Endothelial cell (in vitro differentiated cells): ENCODE measurements at regions not wholly inside any gene's neighbourhood (a gene's known extent, or its start where the extent isn't known, plus 50 kb on each side); places are given as distances from the start of the nearest gene placed in this dataset.

Experiments used
- DNase-seq: peaks from one replicate; pipeline ENCODE4 v3.0.0; 2021; ENCODE audit warnings: low spot score
- H3K27ac Mint-ChIP-seq: one replicate; pipeline ENCODE4 v1.8.0; 2021; ENCODE audit warnings: mixed read lengths, inconsistent platforms; ENCODE audit not compliant: unreplicated experiment
- H3K27me3 Mint-ChIP-seq: one replicate; pipeline ENCODE4 v1.8.0; 2021; ENCODE audit warnings: mild to moderate bottlenecking, moderate library complexity, mixed read lengths, inconsistent platforms; ENCODE audit not compliant: unreplicated experiment
- H3K36me3 Mint-ChIP-seq: one replicate; pipeline ENCODE4 v1.8.0; 2021; ENCODE audit warnings: mild to moderate bottlenecking, low read depth, mixed read lengths, inconsistent platforms; ENCODE audit not compliant: unreplicated experiment
- H3K4me1 Mint-ChIP-seq: one replicate; pipeline ENCODE4 v1.8.0; 2021; ENCODE audit warnings: mild to moderate bottlenecking, mixed read lengths, inconsistent platforms; ENCODE audit not compliant: unreplicated experiment
- H3K4me3 Mint-ChIP-seq: one replicate; pipeline ENCODE4 v1.8.0; 2021; ENCODE audit warnings: mild to moderate bottlenecking, mixed read lengths, inconsistent platforms; ENCODE audit not compliant: unreplicated experiment
- H3K9me3 Mint-ChIP-seq: one replicate; pipeline ENCODE4 v1.8.0; 2021; ENCODE audit warnings: mixed read lengths, inconsistent platforms; ENCODE audit not compliant: unreplicated experiment
- TF ChIP-seq, protein P1 (sequence below): fragments of 200-600 bp; sonication (generic); IDR thresholded peaks from one replicate; pipeline ENCODE4 v1.5.0; 2021; ENCODE audit warnings: antibody characterized with exemption; ENCODE audit not compliant: unreplicated experiment

GRCh38 chr7:156255635-156256034, 384.9 kb upstream of the RNF32 start:
- H3K4me1 Mint-ChIP-seq = peaks cover 5% of the 10 kb centered on the region
- DNase-seq = no peak
- H3K27me3 Mint-ChIP-seq = peaks cover 8% of the 10 kb centered on the region
- peaks cover 3% of the 10 kb centered on the region for H3K9me3 Mint-ChIP-seq
- peaks cover 6% of the 10 kb centered on the region for H3K36me3 Mint-ChIP-seq
- TF ChIP-seq, protein P1, sequence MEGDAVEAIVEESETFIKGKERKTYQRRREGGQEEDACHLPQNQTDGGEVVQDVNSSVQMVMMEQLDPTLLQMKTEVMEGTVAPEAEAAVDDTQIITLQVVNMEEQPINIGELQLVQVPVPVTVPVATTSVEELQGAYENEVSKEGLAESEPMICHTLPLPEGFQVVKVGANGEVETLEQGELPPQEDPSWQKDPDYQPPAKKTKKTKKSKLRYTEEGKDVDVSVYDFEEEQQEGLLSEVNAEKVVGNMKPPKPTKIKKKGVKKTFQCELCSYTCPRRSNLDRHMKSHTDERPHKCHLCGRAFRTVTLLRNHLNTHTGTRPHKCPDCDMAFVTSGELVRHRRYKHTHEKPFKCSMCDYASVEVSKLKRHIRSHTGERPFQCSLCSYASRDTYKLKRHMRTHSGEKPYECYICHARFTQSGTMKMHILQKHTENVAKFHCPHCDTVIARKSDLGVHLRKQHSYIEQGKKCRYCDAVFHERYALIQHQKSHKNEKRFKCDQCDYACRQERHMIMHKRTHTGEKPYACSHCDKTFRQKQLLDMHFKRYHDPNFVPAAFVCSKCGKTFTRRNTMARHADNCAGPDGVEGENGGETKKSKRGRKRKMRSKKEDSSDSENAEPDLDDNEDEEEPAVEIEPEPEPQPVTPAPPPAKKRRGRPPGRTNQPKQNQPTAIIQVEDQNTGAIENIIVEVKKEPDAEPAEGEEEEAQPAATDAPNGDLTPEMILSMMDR = no peak
- no peak overlapping the region for H3K4me3 Mint-ChIP-seq
- no peak overlapping the region for H3K27ac Mint-ChIP-seq

DNA sequence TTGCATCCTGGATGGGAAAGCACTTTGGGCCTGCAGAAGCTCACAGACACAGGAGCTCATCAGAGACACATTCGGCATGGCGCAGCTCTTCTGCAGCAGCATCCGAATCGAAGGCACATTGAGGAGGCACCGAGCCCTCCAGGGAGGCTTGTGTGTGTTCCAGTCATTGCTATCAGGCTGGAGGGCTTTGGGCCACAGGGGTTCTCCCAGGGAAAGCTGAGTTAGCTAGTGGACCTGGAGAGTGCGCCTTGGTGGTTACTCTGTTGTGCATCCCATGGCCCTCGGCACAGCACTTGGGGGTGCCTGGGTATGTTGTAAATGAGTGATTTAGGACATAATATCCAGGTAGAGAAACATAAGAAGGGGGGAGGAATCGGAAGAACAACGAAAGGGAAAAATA, 388.7 kb upstream of the RNF32 start:
- Mint-ChIP-seq H3K27ac (no peak overlapping the region), H3K9me3 (peaks cover 3% of the 10 kb centered on the region), H3K36me3 (no peaks in the 10 kb centered on the region), H3K4me1 (no peaks in the 10 kb centered on the region), H3K4me3 (no peak overlapping the region), H3K27me3 (peaks cover 8% of the 10 kb centered on the region)
- TF ChIP-seq, protein P1 = no peak
- no peak for DNase-seq

- no peaks in the 10 kb centered on the region for H3K36me3 Mint-ChIP-seq
- H3K4me3 Mint-ChIP-seq = no peak overlapping the region
- H3K9me3 Mint-ChIP-seq = no peaks in the 10 kb centered on the region
Measured at GRCh38 chr7:156240532-156240931, 400.0 kb upstream of the RNF32 start.

DNA sequence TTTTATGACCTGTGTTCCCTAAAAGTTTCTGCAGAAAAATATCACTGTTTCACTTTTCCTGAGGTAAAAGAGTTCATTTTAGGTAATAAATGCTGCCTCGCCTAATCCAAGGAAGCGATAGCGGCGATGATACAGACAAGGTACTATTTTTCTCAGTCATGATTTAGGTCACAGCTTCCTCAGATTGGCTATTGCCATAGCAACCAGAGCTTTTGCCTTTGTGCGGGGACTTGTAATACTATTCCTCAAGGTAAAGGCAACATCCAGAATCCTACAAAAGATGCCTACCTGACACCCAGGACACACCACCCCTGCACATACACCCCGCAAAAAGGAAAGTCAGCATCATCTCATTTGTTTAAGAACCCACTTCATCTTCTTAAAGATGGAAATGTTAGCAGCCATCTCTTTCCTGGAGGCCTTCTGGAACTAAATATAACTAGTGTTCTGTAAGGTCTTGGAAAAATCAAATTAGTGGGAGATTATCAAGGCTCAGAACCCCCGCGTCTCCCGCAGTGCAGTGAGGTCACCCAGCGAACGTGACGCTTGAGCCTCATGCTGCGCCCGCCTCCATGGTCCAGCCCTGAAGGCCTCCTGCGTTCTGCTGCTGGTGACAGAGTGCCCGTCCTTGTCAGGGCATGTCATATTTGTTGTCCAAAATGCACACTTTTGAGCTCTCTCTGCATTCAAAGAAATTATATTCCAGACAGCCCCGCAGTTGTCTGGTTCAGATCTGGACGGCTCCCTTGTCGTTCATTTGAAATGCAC, 402.0 kb upstream of the RNF32 start:
- no peak for DNase-seq
- TF ChIP-seq, protein P1 = no peak
- Mint-ChIP-seq H3K27ac (no peak overlapping the region), H3K9me3 (no peaks in the 10 kb centered on the region), H3K4me3 (no peak overlapping the region), H3K27me3 (peaks cover 4% of the 10 kb centered on the region), H3K4me1 (peaks cover 11% of the 10 kb centered on the region), H3K36me3 (no peaks in the 10 kb centered on the region)

More at GRCh38 chr7:156240532-156240931, 400.0 kb upstream of the RNF32 start:
- DNase-seq = no peak
- peaks cover 4% of the 10 kb centered on the region for H3K27me3 Mint-ChIP-seq
- peaks cover 11% of the 10 kb centered on the region for H3K4me1 Mint-ChIP-seq
- TF ChIP-seq, protein P1 = no peak
- H3K27ac Mint-ChIP-seq = no peak overlapping the region

- TF ChIP-seq, protein P1 = no peak
- Mint-ChIP-seq H3K9me3 (no peaks in the 10 kb centered on the region), H3K36me3 (no peaks in the 10 kb centered on the region), H3K4me1 (peaks cover 11% of the 10 kb centered on the region), H3K27me3 (peaks cover 4% of the 10 kb centered on the region), H3K27ac (no peak overlapping the region), H3K4me3 (peak overlapping the region; percentile 7)
- no peak for DNase-seq
Measured at GRCh38 chr7:156237614-156238013, 403.0 kb upstream of the RNF32 start.
